C4-2B (cell line): ENCODE measurements at regions not wholly inside any gene's neighbourhood (a gene's known extent, or its start where the extent isn't known, plus 50 kb on each side); places are given as distances from the start of the nearest gene placed in this dataset.

Experiments used
- H3K27ac ChIP-seq: fragments of 450-650 bp; 2 replicates; pipeline ENCODE4 v1.5.1; 2017
- CTCF ChIP-seq: fragments of 450-650 bp; conservative IDR thresholded peaks from 2 replicates; pipeline ENCODE4 v1.5.1; 2017; ENCODE audit warnings: mild to moderate bottlenecking
- ZFX ChIP-seq: fragments of 450-650 bp; IDR thresholded peaks from 2 replicates; pipeline ENCODE4 v1.6.1; 2017

- no peak overlapping the region for H3K27ac ChIP-seq
- TF ChIP-seq CTCF: no peak
- no peak for TF ChIP-seq ZFX
Observed at GRCh38 chr9:2494562-2494961, 127.0 kb upstream of the VLDLR start.

- H3K27ac ChIP-seq: no peak overlapping the region
- no peak for TF ChIP-seq CTCF
- no peak for TF ChIP-seq ZFX
Observed at GRCh38 chr9:2495221-2496005, 126.2 kb upstream of the VLDLR start.

GRCh38 chr9:2496169-2496568 is 125.4 kb upstream of the VLDLR start:
- no peak for TF ChIP-seq ZFX
- no peak for TF ChIP-seq CTCF
- no peak overlapping the region for H3K27ac ChIP-seq

- H3K27ac ChIP-seq: no peak overlapping the region
- TF ChIP-seq ZFX: no peak
- TF ChIP-seq CTCF: no peak
Observed at GRCh38 chr9:2496934-2497333, 124.7 kb upstream of the VLDLR start.

- H3K27ac ChIP-seq: no peak overlapping the region
- TF ChIP-seq CTCF (no peak), ZFX (no peak)
Observed at GRCh38 chr9:2497666-2498400, 123.8 kb upstream of the VLDLR start.

- TF ChIP-seq ZFX (no peak), CTCF (no peak)
- no peak overlapping the region for H3K27ac ChIP-seq
Observed at GRCh38 chr9:2502210-2502609, 119.4 kb upstream of the VLDLR start.

- no peak for TF ChIP-seq CTCF
- H3K27ac ChIP-seq: no peak overlapping the region
Observed at GRCh38 chr9:2502760-2503159, 118.8 kb upstream of the VLDLR start.
